AG09319 (cell line): ENCODE measurements at regions not wholly inside any gene's neighbourhood (a gene's known extent, or its start where the extent isn't known, plus 50 kb on each side); places are given as distances from the start of the nearest gene placed in this dataset.
"Not testable (repeated sequence)": the region's sequence is repeated elsewhere in the genome, so short reads cannot be mapped to it uniquely, and the experiment has no call there.

Source experiments
- DNase-seq: peaks from one replicate; pipeline ENCODE4 v3.0.0-alpha.2; 2010; ENCODE audit warnings: low read depth; ENCODE audit errors: extremely low read depth
- TF ChIP-seq, protein P1 (sequence below): IDR thresholded peaks from 2 replicates; pipeline ENCODE4 v1.5.1; 2011; ENCODE audit warnings: low read depth, mild to moderate bottlenecking, inconsistent platforms, low read length, moderate library complexity

DNA sequence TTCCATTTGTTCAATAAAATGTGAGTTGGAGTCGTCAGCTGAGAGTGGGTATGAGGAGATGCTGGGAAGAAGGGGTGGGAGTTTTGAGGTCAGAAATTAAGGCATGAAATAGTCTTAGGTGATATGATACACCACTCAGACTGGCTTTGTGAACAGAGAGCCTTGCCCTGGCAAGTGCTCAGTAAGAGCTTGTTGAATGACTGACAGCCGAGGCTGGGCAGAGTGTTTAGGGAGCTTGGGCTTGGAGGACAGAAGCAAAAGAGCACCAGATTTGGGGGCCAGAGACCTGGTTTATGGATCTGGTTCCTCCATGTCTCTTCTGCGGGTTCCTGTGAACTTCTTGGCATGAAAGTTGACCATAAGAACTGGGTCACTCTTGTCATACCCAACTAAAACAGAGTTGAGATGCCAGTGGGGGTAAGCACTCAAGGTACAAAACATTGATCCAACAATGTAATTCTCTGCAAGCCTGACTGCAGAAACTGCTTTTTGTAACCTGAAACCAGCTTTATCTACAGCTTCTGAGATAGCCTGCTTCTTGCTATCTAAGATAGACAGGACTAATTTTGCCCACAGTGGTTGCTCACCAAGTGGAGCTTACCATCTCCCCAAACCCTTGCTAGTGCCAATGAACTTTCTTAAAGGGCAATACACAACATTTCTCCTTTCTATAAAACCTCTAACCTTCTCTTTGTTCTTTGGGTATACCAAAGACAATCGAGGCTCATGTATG lies 126.4 kb downstream of the TENT5C start:
- DNase-seq: no peak
- TF ChIP-seq, protein P1, sequence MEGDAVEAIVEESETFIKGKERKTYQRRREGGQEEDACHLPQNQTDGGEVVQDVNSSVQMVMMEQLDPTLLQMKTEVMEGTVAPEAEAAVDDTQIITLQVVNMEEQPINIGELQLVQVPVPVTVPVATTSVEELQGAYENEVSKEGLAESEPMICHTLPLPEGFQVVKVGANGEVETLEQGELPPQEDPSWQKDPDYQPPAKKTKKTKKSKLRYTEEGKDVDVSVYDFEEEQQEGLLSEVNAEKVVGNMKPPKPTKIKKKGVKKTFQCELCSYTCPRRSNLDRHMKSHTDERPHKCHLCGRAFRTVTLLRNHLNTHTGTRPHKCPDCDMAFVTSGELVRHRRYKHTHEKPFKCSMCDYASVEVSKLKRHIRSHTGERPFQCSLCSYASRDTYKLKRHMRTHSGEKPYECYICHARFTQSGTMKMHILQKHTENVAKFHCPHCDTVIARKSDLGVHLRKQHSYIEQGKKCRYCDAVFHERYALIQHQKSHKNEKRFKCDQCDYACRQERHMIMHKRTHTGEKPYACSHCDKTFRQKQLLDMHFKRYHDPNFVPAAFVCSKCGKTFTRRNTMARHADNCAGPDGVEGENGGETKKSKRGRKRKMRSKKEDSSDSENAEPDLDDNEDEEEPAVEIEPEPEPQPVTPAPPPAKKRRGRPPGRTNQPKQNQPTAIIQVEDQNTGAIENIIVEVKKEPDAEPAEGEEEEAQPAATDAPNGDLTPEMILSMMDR: no peak

- TF ChIP-seq, protein P1: no peak
- no peak for DNase-seq
Measured at GRCh38 chr1:117732956-117733355, 127.1 kb downstream of the TENT5C start.

GRCh38 chr1:117734403-117734802 lies 128.6 kb downstream of the TENT5C start:
- TF ChIP-seq, protein P1: no peak
- DNase-seq: no peak

DNA sequence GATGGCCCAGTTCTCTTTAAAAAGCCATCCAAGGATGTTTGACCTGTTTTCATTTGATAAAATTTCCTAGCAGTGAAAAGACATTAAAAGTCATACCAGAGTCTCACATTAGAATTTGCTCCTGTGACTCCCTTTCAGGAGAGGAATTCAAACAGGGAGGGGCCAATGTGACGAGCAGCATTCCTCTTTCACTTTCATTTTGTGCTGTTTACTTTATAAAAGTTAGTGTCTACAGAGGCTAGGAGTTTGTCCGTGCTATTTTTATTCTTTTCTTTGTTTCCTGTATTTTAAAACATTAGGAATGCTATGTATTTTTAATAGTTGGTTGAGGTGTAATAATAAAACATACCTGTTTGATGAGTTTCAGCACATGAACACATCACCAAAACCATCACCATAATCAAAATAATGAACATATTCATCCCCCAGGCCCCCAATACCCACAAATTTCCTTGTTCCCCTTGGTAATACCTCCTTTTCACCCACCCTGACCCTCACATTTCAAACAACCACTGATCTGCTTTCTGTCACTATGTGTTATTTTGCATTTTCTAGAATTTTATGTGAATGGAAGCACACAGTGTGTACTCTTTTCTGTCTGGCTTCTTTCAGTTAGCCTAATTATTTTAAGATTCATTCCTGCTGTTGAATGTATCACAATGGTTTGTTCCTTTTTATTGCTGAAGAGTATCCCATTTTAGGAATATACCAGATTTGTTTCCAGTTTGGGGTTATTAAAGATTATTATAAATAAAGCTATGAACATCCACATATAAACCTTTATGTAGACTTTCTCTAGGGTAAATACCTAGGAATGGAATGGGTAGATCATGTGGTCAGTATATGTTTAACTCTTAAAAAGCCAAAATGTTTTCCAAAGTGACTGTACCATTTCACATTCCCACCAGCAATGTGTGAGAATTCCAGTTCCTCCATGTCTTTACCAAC lies 129.5 kb downstream of the TENT5C start:
- TF ChIP-seq, protein P1: no peak
- DNase-seq: no peak

DNA sequence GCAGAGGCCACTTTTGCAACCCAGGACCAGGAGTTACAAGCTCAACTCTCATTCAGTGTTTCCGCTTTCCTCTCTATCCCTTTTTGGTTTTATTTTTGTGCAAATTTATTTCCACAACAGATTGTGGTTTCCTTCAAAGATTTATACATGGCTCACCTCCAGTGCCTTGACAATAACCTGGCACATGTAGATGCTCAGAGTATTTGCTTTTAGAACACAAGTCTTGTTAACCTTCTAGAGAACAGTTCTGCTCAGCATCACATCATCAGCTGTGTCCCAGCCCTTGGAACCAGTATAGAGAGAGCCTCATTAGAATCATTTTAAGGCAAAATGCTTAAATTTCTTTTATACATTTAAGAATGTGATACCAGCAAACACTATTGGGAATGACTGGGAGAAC lies 133.7 kb downstream of the TENT5C start:
- no peak for DNase-seq
- TF ChIP-seq, protein P1: no peak

DNA sequence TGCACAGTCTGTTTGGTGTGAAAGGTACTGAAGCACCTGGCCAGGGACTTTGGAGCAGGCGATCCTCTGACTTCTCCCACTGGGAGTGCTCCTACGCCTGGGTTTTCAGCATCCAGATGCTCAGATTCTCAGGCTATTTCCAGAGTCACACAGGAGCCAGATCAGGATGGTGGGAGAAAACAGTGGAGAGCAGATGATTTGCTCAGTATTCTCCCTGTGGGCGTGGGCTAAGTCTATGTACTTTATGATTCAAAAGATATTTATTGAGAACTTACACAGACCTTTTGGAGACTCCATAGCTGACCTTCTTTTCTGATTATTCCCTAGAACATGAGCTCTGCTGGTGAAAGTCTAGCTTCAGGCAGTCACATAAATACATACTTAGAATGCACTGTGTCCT lies 134.6 kb downstream of the TENT5C start:
- TF ChIP-seq, protein P1: no peak
- DNase-seq: no peak

DNA sequence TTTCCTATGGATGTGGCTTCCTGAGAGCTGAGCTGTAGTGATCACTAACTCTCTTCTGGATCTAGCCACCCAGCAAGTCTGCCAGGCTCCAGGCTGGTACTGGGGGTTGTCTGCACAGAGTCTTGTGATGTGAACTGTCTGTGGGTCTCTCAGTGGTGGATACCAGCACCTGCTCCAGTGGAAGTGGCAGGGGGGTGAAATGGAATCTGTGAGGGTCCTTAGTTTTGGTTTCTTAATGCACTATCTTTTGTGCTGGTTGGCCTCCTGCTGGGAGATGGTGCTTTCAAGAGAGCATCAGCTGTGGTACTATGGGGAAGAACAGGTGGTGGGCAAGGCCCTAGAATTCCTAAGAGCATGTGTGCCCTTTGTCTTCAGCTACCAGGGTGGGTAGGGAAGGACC lies 140.7 kb downstream of the TENT5C start:
- not testable (repeated sequence) for DNase-seq
